Neural crest cell (in vitro differentiated cells): ENCODE measurements at regions not wholly inside any gene's neighbourhood (a gene's known extent, or its start where the extent isn't known, plus 50 kb on each side); places are given as distances from the start of the nearest gene placed in this dataset.

Experiments
- DNase-seq: peaks from one replicate; pipeline ENCODE4 v3.0.0; 2021; ENCODE audit warnings: low read depth, mixed read lengths, low spot score
- H3K27ac Mint-ChIP-seq: one replicate; pipeline ENCODE4 v1.8.0; 2021; ENCODE audit warnings: mild to moderate bottlenecking, mixed read lengths; ENCODE audit not compliant: unreplicated experiment
- H3K27me3 Mint-ChIP-seq: 2 replicates; pipeline ENCODE4 v1.8.0; 2021; ENCODE audit warnings: low read depth, mild to moderate bottlenecking, mixed read lengths
- H3K36me3 Mint-ChIP-seq: 2 replicates; pipeline ENCODE4 v1.8.0; 2021; ENCODE audit warnings: low read depth, mild to moderate bottlenecking, mixed read lengths
- H3K4me1 Mint-ChIP-seq: 2 replicates; pipeline ENCODE4 v1.8.0; 2021; ENCODE audit warnings: mixed read lengths
- H3K4me3 Mint-ChIP-seq: one replicate; pipeline ENCODE4 v1.8.0; 2021; ENCODE audit warnings: mild to moderate bottlenecking, mixed read lengths
- H3K9me3 Mint-ChIP-seq: 2 replicates; pipeline ENCODE4 v1.8.0; 2021; ENCODE audit warnings: mixed read lengths
- CTCF ChIP-seq: fragments of 200-600 bp; sonication (generic); conservative IDR thresholded peaks from 2 replicates; pipeline ENCODE4 v1.5.0; 2021; ENCODE audit warnings: antibody characterized with exemption, mild to moderate bottlenecking

GRCh38 chr5:167877114-167877722 is 414.2 kb upstream of the WWC1 start:
- Mint-ChIP-seq H3K9me3 (peaks cover 14% of the 10 kb centered on the region), H3K27me3 (peaks cover 3% of the 10 kb centered on the region), H3K27ac (no peak overlapping the region), H3K4me1 (no peaks in the 10 kb centered on the region), H3K36me3 (peaks cover 13% of the 10 kb centered on the region), H3K4me3 (no peak overlapping the region)
- DNase-seq = no peak
- no peak for TF ChIP-seq CTCF

DNA sequence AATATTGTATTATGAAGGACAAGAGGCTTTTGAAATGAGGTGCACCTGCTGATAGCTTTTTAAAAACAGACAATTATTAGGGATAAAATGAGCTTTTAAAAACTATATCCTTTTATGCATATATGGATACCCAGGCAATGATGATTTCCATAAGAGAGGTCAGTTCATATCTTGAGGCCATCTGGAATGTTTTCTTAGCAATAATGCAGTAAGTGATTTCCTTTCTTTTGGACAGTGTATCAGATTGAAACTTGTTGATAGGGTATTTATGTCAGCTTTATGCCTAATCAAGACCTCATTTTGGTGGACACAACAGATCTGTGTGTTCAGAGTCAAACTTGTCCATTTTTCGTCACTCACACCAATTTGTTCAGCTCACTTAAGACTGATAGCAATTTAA is 413.5 kb upstream of the WWC1 start:
- Mint-ChIP-seq H3K4me1 (no peaks in the 10 kb centered on the region), H3K36me3 (peaks cover 13% of the 10 kb centered on the region), H3K9me3 (peaks cover 14% of the 10 kb centered on the region), H3K27ac (no peak overlapping the region), H3K4me3 (no peak overlapping the region), H3K27me3 (peaks cover 2% of the 10 kb centered on the region)
- DNase-seq = no peak
- no peak for TF ChIP-seq CTCF

DNA sequence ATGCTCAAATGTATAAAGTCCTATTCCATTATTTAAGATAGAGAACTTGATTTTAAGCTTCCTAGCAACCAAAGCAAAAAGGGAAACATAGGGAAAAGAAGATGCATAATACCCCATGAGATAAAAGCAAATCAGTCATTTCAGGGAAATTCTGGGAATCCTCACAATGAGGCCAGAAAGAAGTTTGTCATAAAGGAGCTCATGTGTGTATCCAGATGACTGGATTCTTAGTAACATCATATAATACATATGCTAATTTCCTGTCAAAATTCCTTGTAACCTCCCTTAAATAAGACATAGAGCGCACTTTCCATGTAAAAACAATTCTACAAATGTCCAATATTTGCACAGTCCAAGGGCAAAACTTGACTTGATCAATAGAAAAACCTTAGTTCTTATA is 411.0 kb upstream of the WWC1 start:
- no peak for DNase-seq
- Mint-ChIP-seq H3K4me1 (no peaks in the 10 kb centered on the region), H3K9me3 (peaks cover 4% of the 10 kb centered on the region), H3K36me3 (peaks cover 2% of the 10 kb centered on the region), H3K27ac (no peak overlapping the region), H3K4me3 (no peak overlapping the region), H3K27me3 (peaks cover 2% of the 10 kb centered on the region)
- TF ChIP-seq CTCF = no peak

- DNase-seq = no peak
- no peak overlapping the region for H3K27ac Mint-ChIP-seq
- H3K4me3 Mint-ChIP-seq = no peak overlapping the region
- peaks cover 2% of the 10 kb centered on the region for H3K36me3 Mint-ChIP-seq
- no peaks in the 10 kb centered on the region for H3K4me1 Mint-ChIP-seq
- H3K27me3 Mint-ChIP-seq = peaks cover 2% of the 10 kb centered on the region
- TF ChIP-seq CTCF = no peak
- peaks cover 3% of the 10 kb centered on the region for H3K9me3 Mint-ChIP-seq
Observed at GRCh38 chr5:167881041-167881440, 410.4 kb upstream of the WWC1 start.

GRCh38 chr5:167886196-167886595 is 405.2 kb upstream of the WWC1 start:
- Mint-ChIP-seq H3K4me1 (peaks cover 16% of the 10 kb centered on the region), H3K4me3 (no peak overlapping the region), H3K27me3 (peaks cover 2% of the 10 kb centered on the region), H3K36me3 (peaks cover 1% of the 10 kb centered on the region), H3K9me3 (no peaks in the 10 kb centered on the region), H3K27ac (no peak overlapping the region)
- no peak for TF ChIP-seq CTCF
- DNase-seq = no peak
